Liver (tissue), 8 donors: ENCODE measurements at regions not wholly inside any gene's neighbourhood (a gene's known extent, or its start where the extent isn't known, plus 50 kb on each side); places are given as distances from the start of the nearest gene placed in this dataset.

Experiments
- DNase-seq: peaks from one replicate; pipeline ENCODE4 v3.0.0-alpha.2; 2017; ENCODE audit warnings: low spot score
- H3K27ac ChIP-seq, 2 donors: one replicate each; pipeline ENCODE4 v1.7.0; 2013; ENCODE audit warnings: inconsistent platforms in 2 of 2, low read length in 2 of 2, control low read depth in 1 of 2, low read depth in 1 of 2, mild to moderate bottlenecking in 1 of 2
- H3K27me3 ChIP-seq, 4 donors: one replicate each; pipeline versions ENCODE4 v1.6.1 to v1.7.0; 2013; ENCODE audit warnings: low read length in 3 of 4, inconsistent platforms in 1 of 4, mild to moderate bottlenecking in 1 of 4, moderate library complexity in 1 of 4; ENCODE audit not compliant: control insufficient read depth in 4 of 4, insufficient read depth in 4 of 4
- H3K36me3 ChIP-seq, 4 donors: one replicate each; pipeline versions ENCODE4 v1.6.1 to v1.7.0; 2013; ENCODE audit warnings: low read length in 3 of 4, mild to moderate bottlenecking in 3 of 4, low read depth in 1 of 4, moderate library complexity in 1 of 4; ENCODE audit not compliant: control insufficient read depth in 4 of 4, insufficient read depth in 3 of 4
- H3K4me1 ChIP-seq, 4 donors: one replicate each; pipeline versions ENCODE4 v1.6.1 to v1.7.0; 2013; ENCODE audit warnings: low read length in 3 of 4, mild to moderate bottlenecking in 3 of 4, moderate library complexity in 1 of 4; ENCODE audit not compliant: control insufficient read depth in 4 of 4, insufficient read depth in 4 of 4
- H3K4me3 ChIP-seq, 3 donors: one replicate each; pipeline versions ENCODE4 v1.6.1 to v1.7.0; 2013; ENCODE audit warnings: low read length in 3 of 3, control low read depth in 1 of 3, low read depth in 1 of 3, mild to moderate bottlenecking in 1 of 3
- H3K9ac ChIP-seq, 2 donors: one replicate each; pipeline ENCODE4 v1.7.0; 2013; ENCODE audit warnings: low read length in 2 of 2, mild to moderate bottlenecking in 2 of 2, moderate library complexity in 2 of 2, control low read depth in 1 of 2, low read depth in 1 of 2
- H3K9me3 ChIP-seq, 4 donors: one replicate each; pipeline versions ENCODE4 v1.6.1 to v1.7.0; 2013; ENCODE audit warnings: low read length in 3 of 4; ENCODE audit not compliant: control insufficient read depth in 4 of 4
- ATF3 ChIP-seq: IDR thresholded peaks from 2 replicates; pipeline ENCODE4 v1.6.1; 2016; ENCODE audit warnings: antibody characterized with exemption
- CTCF ChIP-seq: fragments of 150-350 bp; IDR thresholded peaks from 2 replicates; pipeline ENCODE4 v1.5.1; 2017; ENCODE audit warnings: improper control_type of control experiment, low read depth, low read length; ENCODE audit not compliant: missing input control
- EGR1 ChIP-seq, 2 donors: IDR thresholded peaks; 2 replicates each; pipeline ENCODE4 v1.6.1; 2016 to 2018; ENCODE audit warnings: antibody characterized with exemption in 2 of 2, low read depth in 2 of 2
- FOXA1 ChIP-seq: IDR thresholded peaks from 2 replicates; pipeline ENCODE4 v1.6.1; 2016; ENCODE audit warnings: antibody characterized with exemption
- FOXA2 ChIP-seq: IDR thresholded peaks from 2 replicates; pipeline ENCODE4 v1.6.1; 2016; ENCODE audit warnings: antibody characterized with exemption
- GABPA ChIP-seq, 2 donors: IDR thresholded peaks in 1 of 2; conservative IDR thresholded peaks in 1 of 2; 2 replicates each; pipeline ENCODE4 v1.6.1; 2016; ENCODE audit warnings: antibody characterized with exemption in 2 of 2, mild to moderate bottlenecking in 1 of 2, moderate library complexity in 1 of 2
- HNF4A ChIP-seq, 2 donors: conservative IDR thresholded peaks; 2 replicates each; pipeline ENCODE4 v1.6.1; 2016; ENCODE audit warnings: antibody characterized with exemption in 2 of 2, mild to moderate bottlenecking in 2 of 2
- HNF4G ChIP-seq: IDR thresholded peaks from 2 replicates; pipeline ENCODE4 v1.6.1; 2016; ENCODE audit warnings: antibody characterized with exemption
- JUND ChIP-seq, 2 donors: IDR thresholded peaks; 2 replicates each; pipeline ENCODE4 v1.6.1; 2016; ENCODE audit warnings: antibody characterized with exemption in 2 of 2
- MAX ChIP-seq: IDR thresholded peaks from 2 replicates; pipeline ENCODE4 v1.6.1; 2016; ENCODE audit warnings: antibody characterized with exemption
- NR2F2 ChIP-seq: IDR thresholded peaks from 2 replicates; pipeline ENCODE4 v1.6.1; 2016; ENCODE audit warnings: antibody characterized with exemption
- RAD21 ChIP-seq, 2 donors: IDR thresholded peaks; 2 replicates each; pipeline ENCODE4 v1.6.1; 2016; ENCODE audit warnings: antibody characterized with exemption in 2 of 2, mild to moderate bottlenecking in 2 of 2
- REST ChIP-seq: IDR thresholded peaks from 2 replicates; pipeline ENCODE4 v1.6.1; 2016; ENCODE audit warnings: antibody characterized with exemption, mild to moderate bottlenecking
- RXRA ChIP-seq, 2 donors: IDR thresholded peaks; 2 replicates each; pipeline ENCODE4 v1.6.1; 2017 to 2018; ENCODE audit warnings: antibody characterized with exemption in 2 of 2, mild to moderate bottlenecking in 1 of 2
- SP1 ChIP-seq: IDR thresholded peaks from 2 replicates; pipeline ENCODE4 v1.6.1; 2018; ENCODE audit warnings: antibody characterized with exemption, mild to moderate bottlenecking
- TAF1 ChIP-seq: conservative IDR thresholded peaks from 2 replicates; pipeline ENCODE4 v1.6.1; 2016; ENCODE audit warnings: antibody characterized with exemption, mild to moderate bottlenecking
- YY1 ChIP-seq: IDR thresholded peaks from 2 replicates; pipeline ENCODE4 v1.6.1; 2016; ENCODE audit warnings: antibody characterized with exemption, mild to moderate bottlenecking
- ZBTB33 ChIP-seq: IDR thresholded peaks from 2 replicates; pipeline ENCODE4 v1.6.1; 2016; ENCODE audit warnings: antibody characterized with exemption
- WGBS: extraction: QIAGEN DNeasy Blood & Tissue Kit; methylation state at CpG from one replicate; pipeline ENCODE4 v1.1.7; 2013; 5-methylcytosine and 5-hydroxymethylcytosine counted together
- donor health status: healthy.
- donor health status: healthy.
- donor health status: healthy.
- donor health status: healthy.
- donor health status: healthy.

GRCh38 chr5:2093859-2094615 is 211.3 kb upstream of the IRX4 start:
- Histone ChIP-seq H3K27me3 (no peaks in the 10 kb centered on the region), H3K4me3 (no peak overlapping the region), H3K9ac (no peak overlapping the region), H3K4me1 (no peaks in the 10 kb centered on the region), H3K36me3 (no peaks in the 10 kb centered on the region), H3K27ac (no peak overlapping the region), H3K9me3 (no peaks in the 10 kb centered on the region)
- 86% methylated on average over 24 of the region's 24 CpGs for WGBS
- no peak for TF ChIP-seq JUND (IDR thresholded peaks at IDR 0.05)
- no peak for TF ChIP-seq GABPA (IDR thresholded peaks at IDR 0.05 in 1 of 2, conservative IDR thresholded peaks at IDR 0.05 in 1 of 2)
- TF ChIP-seq FOXA2 = no peak
- TF ChIP-seq RAD21 (IDR thresholded peaks at IDR 0.05) = no peak
- TF ChIP-seq HNF4G = no peak
- TF ChIP-seq EGR1 (IDR thresholded peaks at IDR 0.05; ENCODE audit: low read depth in 2 of 2) = no peak
- TF ChIP-seq RXRA (IDR thresholded peaks at IDR 0.05) = no peak
- no peak for TF ChIP-seq CTCF
- no peak for TF ChIP-seq FOXA1
- TF ChIP-seq NR2F2 = no peak
- no peak for TF ChIP-seq ATF3
- no peak for TF ChIP-seq SP1
- no peak for DNase-seq

- DNase-seq = no peak
- WGBS = 57% methylated on average over 4 of the region's 4 CpGs
- Histone ChIP-seq H3K36me3 (no peaks in the 10 kb centered on the region), H3K27ac (no peak overlapping the region), H3K27me3 (peaks cover 0 to 2% (median 0%) of the 10 kb centered on the region in 4 donors), H3K9me3 (no peaks in the 10 kb centered on the region), H3K9ac (no peak overlapping the region), H3K4me1 (no peaks in the 10 kb centered on the region), H3K4me3 (no peak overlapping the region)
- TF ChIP-seq ZBTB33 = no peak
- no peak for TF ChIP-seq FOXA1
- TF ChIP-seq CTCF = no peak
- TF ChIP-seq RXRA (IDR thresholded peaks at IDR 0.05) = no peak
- TF ChIP-seq YY1 = no peak
- no peak for TF ChIP-seq MAX
- no peak for TF ChIP-seq EGR1 (IDR thresholded peaks at IDR 0.05; ENCODE audit: low read depth in 2 of 2)
- TF ChIP-seq REST = no peak
- no peak for TF ChIP-seq NR2F2
- no peak for TF ChIP-seq HNF4A (conservative IDR thresholded peaks at IDR 0.05)
- no peak for TF ChIP-seq TAF1
- TF ChIP-seq GABPA (IDR thresholded peaks at IDR 0.05 in 1 of 2, conservative IDR thresholded peaks at IDR 0.05 in 1 of 2) = no peak
- no peak for TF ChIP-seq SP1
- TF ChIP-seq JUND (IDR thresholded peaks at IDR 0.05) = no peak
- TF ChIP-seq FOXA2 = no peak
- no peak for TF ChIP-seq HNF4G
- no peak for TF ChIP-seq ATF3
- no peak for TF ChIP-seq RAD21 (IDR thresholded peaks at IDR 0.05)
Measured at GRCh38 chr5:2091921-2092320, 209.2 kb upstream of the IRX4 start.
